HepG2 (cell line): ENCODE measurements at regions not wholly inside any gene's neighbourhood (a gene's known extent, or its start where the extent isn't known, plus 50 kb on each side); places are given as distances from the start of the nearest gene placed in this dataset.

Experiments
- ATAC-seq: fragments of 200-7000 bp; cut with Tn5 transposase; 3 replicates; pipeline ENCODE4 v1.9.1; 2020; ENCODE audit warnings: mild to moderate bottlenecking, moderate library complexity
- BruUV-seq: library from RNA; stranded (reverse); fragments of 400-500 nt; replicated peaks from 2 replicates; lab custom pipeline; 2021; lab: Mats Ljungman, UMichigan
- CTCF ChIA-PET: fragments of 300-600 bp; formaldehyde crosslinking; extraction: SDS; loops from one replicate; lab custom pipeline; 2021; ENCODE audit warnings: low total read pairs, inconsistent platforms, low intra/inter-chr PET ratio; lab: Yijun Ruan, JAX
- POLR2A ChIA-PET: fragments of 350-600 bp; sonication (Branson Sonifier 250); formaldehyde crosslinking; loops from one replicate; lab custom pipeline; 2020; ENCODE audit warnings: antibody characterized with exemption, inconsistent platforms; lab: Yijun Ruan, JAX
- DNase-seq: peaks from one replicate; pipeline ENCODE4 v3.0.0-alpha.2; 2015; ENCODE audit warnings: low spot score
- FAIRE-seq: peaks from 3 replicates; lab custom pipeline; 2011; peaks lifted over from hg19 to GRCh38; lab: Jason Lieb, UNC
- H2AFZ ChIP-seq: one replicate; pipeline ENCODE4 v1.6.1; 2011; ENCODE audit warnings: low read length, inconsistent platforms
- H3K27ac ChIP-seq: fragments of 300-600 bp; 3 replicates; pipeline ENCODE4 v1.8.0; 2011; ENCODE audit warnings: mixed run types, mild to moderate bottlenecking, mixed read lengths, low read length, inconsistent platforms; ENCODE audit not compliant: insufficient read depth; ENCODE audit errors: extremely low read length
- H3K27me3 ChIP-seq, 2 experiments: fragments of 200-600 bp in 1 of 2; 2 replicates in 1 of 2; 3 replicates in 1 of 2; pipeline versions ENCODE4 v1.6.0 to v1.8.0; 2011; ENCODE audit warnings: low read length in 2 of 2, mild to moderate bottlenecking in 2 of 2, moderate library complexity in 2 of 2, inconsistent platforms in 1 of 2; ENCODE audit not compliant: insufficient read depth in 2 of 2, control insufficient read depth in 1 of 2
- H3K36me3 ChIP-seq, 2 experiments: fragments of 200-600 bp in 1 of 2; replicated peaks in 1 of 2; 2 replicates in 1 of 2; 3 replicates in 1 of 2; pipeline versions ENCODE4 v1.5.1 to v1.8.0; 2011; ENCODE audit warnings: low read length in 2 of 2, inconsistent platforms in 1 of 2; ENCODE audit not compliant: insufficient read depth in 2 of 2, control insufficient read depth in 1 of 2
- H3K4me1 ChIP-seq: 2 replicates; pipeline ENCODE4 v1.5.1; 2012; ENCODE audit warnings: low read length, inconsistent platforms; ENCODE audit not compliant: insufficient read depth
- H3K4me2 ChIP-seq: 2 replicates; pipeline ENCODE4 v1.6.0; 2011; ENCODE audit warnings: low read depth, low read length, inconsistent platforms
- H3K4me3 ChIP-seq, 3 experiments: fragments of 200-600 bp in 1 of 3; sonication (generic), shearing (Covaris generic) in 1 of 3; replicated peaks in 1 of 3; 2 replicates each; pipeline ENCODE4 v1.5.1; 2011 to 2016; ENCODE audit warnings: low read length in 3 of 3, inconsistent platforms in 2 of 3, low read depth in 2 of 3, mild to moderate bottlenecking in 2 of 3, control low read depth in 1 of 3, mixed read lengths in 1 of 3; ENCODE audit not compliant: insufficient read depth in 1 of 3
- H3K79me2 ChIP-seq: one replicate; pipeline ENCODE4 v1.6.1; 2011; ENCODE audit warnings: low read length, inconsistent platforms; ENCODE audit not compliant: insufficient read depth
- H3K9ac ChIP-seq: 2 replicates; pipeline ENCODE4 v1.6.0; 2011; ENCODE audit warnings: mild to moderate bottlenecking, low read depth, low read length, inconsistent platforms; ENCODE audit not compliant: insufficient read depth
- H3K9me3 ChIP-seq: 2 replicates; pipeline ENCODE4 v1.5.1; 2012; ENCODE audit warnings: mild to moderate bottlenecking, low read length
- H4K20me1 ChIP-seq: 2 replicates; pipeline ENCODE4 v1.6.0; 2011; ENCODE audit warnings: inconsistent platforms, mild to moderate bottlenecking, low read length, moderate library complexity; ENCODE audit not compliant: insufficient read depth
- AHR ChIP-seq: IDR thresholded peaks from 2 replicates; pipeline ENCODE4 v1.6.1; 2018; ENCODE audit warnings: missing genetic modification reagents, missing compliant biosample characterization
- BORCS8-MEF2B ChIP-seq: sonication (generic); formaldehyde crosslinking; IDR thresholded peaks from 2 replicates; pipeline ENCODE4 v1.8.0; 2022; ENCODE audit warnings: mild to moderate bottlenecking, missing genetic modification reagents
- JUND ChIP-seq: sonication (generic); formaldehyde crosslinking; IDR thresholded peaks from 2 replicates; pipeline ENCODE4 v1.8.0; 2022; ENCODE audit warnings: mild to moderate bottlenecking, missing genetic modification reagents
- KMT2A ChIP-seq: sonication (generic); formaldehyde crosslinking; IDR thresholded peaks from 2 replicates; pipeline ENCODE4 v1.4.0; 2020; ENCODE audit warnings: missing genetic modification reagents
- MAFG ChIP-seq: sonication (generic); formaldehyde crosslinking; IDR thresholded peaks from 2 replicates; pipeline ENCODE4 v1.5.1; 2020; ENCODE audit warnings: mild to moderate bottlenecking, missing genetic modification reagents
- MXD3 ChIP-seq: IDR thresholded peaks from 2 replicates; pipeline ENCODE4 v1.6.1; 2016; ENCODE audit warnings: mild to moderate bottlenecking, missing biosample characterization, missing genetic modification reagents
- NONO ChIP-seq, 2 experiments: fragments of 450-650 bp in 1 of 2; sonication (generic) in 1 of 2; formaldehyde crosslinking in 1 of 2; IDR thresholded peaks in 1 of 2; conservative IDR thresholded peaks in 1 of 2; 2 replicates each; pipeline versions ENCODE4 v1.6.1 to v1.8.0; 2017 to 2022; ENCODE audit warnings: mild to moderate bottlenecking in 1 of 2, missing genetic modification reagents in 1 of 2, moderate library complexity in 1 of 2
- SOX13 ChIP-seq, 3 experiments: fragments of 450-650 bp in 1 of 3; sonication (generic) in 1 of 3; formaldehyde crosslinking in 1 of 3; IDR thresholded peaks in 2 of 3; conservative IDR thresholded peaks in 1 of 3; 2 replicates each; pipeline versions ENCODE4 v1.5.0 to v1.6.1; 2016 to 2020; ENCODE audit warnings: antibody characterized with exemption in 1 of 3, mild to moderate bottlenecking in 1 of 3, missing compliant biosample characterization in 1 of 3, missing genetic modification reagents in 1 of 3, moderate library complexity in 1 of 3
- ZBTB7A ChIP-seq: sonication (generic); formaldehyde crosslinking; IDR thresholded peaks from 2 replicates; pipeline ENCODE4 v1.8.0; 2022; ENCODE audit warnings: mild to moderate bottlenecking, missing genetic modification reagents
- ZNF343 ChIP-seq: sonication (generic); formaldehyde crosslinking; IDR thresholded peaks from 2 replicates; pipeline ENCODE4 v1.4.0; 2020; ENCODE audit warnings: mild to moderate bottlenecking, missing genetic modification reagents
- ZNF564 ChIP-seq: sonication (generic); formaldehyde crosslinking; IDR thresholded peaks from 2 replicates; pipeline ENCODE4 v1.8.1; 2023; ENCODE audit warnings: mild to moderate bottlenecking, missing genetic modification reagents
- ZNF710 ChIP-seq: sonication (generic); formaldehyde crosslinking; IDR thresholded peaks from 2 replicates; pipeline ENCODE4 v1.5.0; 2020; ENCODE audit warnings: mild to moderate bottlenecking, missing genetic modification reagents, borderline replicate concordance
- ZNF747 ChIP-seq: sonication (generic); formaldehyde crosslinking; IDR thresholded peaks from 2 replicates; pipeline ENCODE4 v1.8.1; 2023; ENCODE audit warnings: missing genetic modification reagents, mild to moderate bottlenecking, borderline replicate concordance
- WGBS: methylation state at CpG from one replicate; pipeline ENCODE4 v1.1.6; 2017; ENCODE audit warnings: low lambda C conversion rate; 5-methylcytosine and 5-hydroxymethylcytosine counted together
- in situ Hi-C: cut with HindIII; loops from 2 replicates; pipeline ENCODE4 v1.10.0; 2017; ENCODE audit warnings: low pct_unique_long_range_greater_than_20kb; ENCODE audit not compliant: extremely low pct_ligation_motif_present
- intact Hi-C: fragments of 100-400 bp; cut with micrococcal nuclease; formaldehyde crosslinking; loops from one replicate; pipeline ENCODE4 v1.10.0; 2022; ENCODE audit not compliant: unreplicated experiment
- TF ChIP-seq, protein P1 (sequence below): fragments of 450-650 bp; IDR thresholded peaks from 2 replicates; pipeline ENCODE4 v1.6.1; 2016
- TF ChIP-seq, protein P2 (sequence below): sonication (generic); formaldehyde crosslinking; IDR thresholded peaks from 2 replicates; pipeline ENCODE4 v1.5.1; 2020; ENCODE audit warnings: missing genetic modification reagents, mild to moderate bottlenecking, borderline replicate concordance

- H3K27ac ChIP-seq: no peak overlapping the region
- H3K9me3 ChIP-seq: peaks cover 94% of the 10 kb centered on the region
- in situ Hi-C loops (no loop called here), intact Hi-C loops (no loop called here)
- ChIA-PET CTCF (no interaction called here), POLR2A (no interaction called here)
- 46% methylated on average over 2 of the region's 2 CpGs for WGBS
- no peaks in the 10 kb centered on the region for H3K4me1 ChIP-seq
- no peaks in the 10 kb centered on the region for H3K27me3 ChIP-seq
- DNase-seq (no peak), ATAC-seq (no peak), FAIRE-seq (no peak)
- no TSS peak for BruUV-seq
- TF ChIP-seq ZNF747: no peak
- TF ChIP-seq MAFG (CRISPR knock-in tag): no peak
- TF ChIP-seq JUND (CRISPR knock-in tag): no peak
- TF ChIP-seq, protein P1, sequence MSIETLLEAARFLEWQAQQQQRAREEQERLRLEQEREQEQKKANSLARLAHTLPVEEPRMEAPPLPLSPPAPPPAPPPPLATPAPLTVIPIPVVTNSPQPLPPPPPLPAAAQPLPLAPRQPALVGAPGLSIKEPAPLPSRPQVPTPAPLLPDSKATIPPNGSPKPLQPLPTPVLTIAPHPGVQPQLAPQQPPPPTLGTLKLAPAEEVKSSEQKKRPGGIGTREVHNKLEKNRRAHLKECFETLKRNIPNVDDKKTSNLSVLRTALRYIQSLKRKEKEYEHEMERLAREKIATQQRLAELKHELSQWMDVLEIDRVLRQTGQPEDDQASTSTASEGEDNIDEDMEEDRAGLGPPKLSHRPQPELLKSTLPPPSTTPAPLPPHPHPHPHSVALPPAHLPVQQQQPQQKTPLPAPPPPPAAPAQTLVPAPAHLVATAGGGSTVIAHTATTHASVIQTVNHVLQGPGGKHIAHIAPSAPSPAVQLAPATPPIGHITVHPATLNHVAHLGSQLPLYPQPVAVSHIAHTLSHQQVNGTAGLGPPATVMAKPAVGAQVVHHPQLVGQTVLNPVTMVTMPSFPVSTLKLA: 0 out of 2 replicates have a peak, but pooled peaks have one; percentile 8
- no peak for TF ChIP-seq ZBTB7A
- no peak overlapping the region for H2AFZ ChIP-seq
- no peaks in the 10 kb centered on the region for H3K79me2 ChIP-seq
- no peak overlapping the region for H3K4me2 ChIP-seq
- no peaks in the 10 kb centered on the region for H3K36me3 ChIP-seq
- H3K9ac ChIP-seq: no peak overlapping the region
- H4K20me1 ChIP-seq: no peaks in the 10 kb centered on the region
- H3K4me3 ChIP-seq: no peak overlapping the region
Measured at GRCh38 chr19:28358633-28359032, 854.3 kb downstream of the UQCRFS1 start.

- DNase-seq (no peak), FAIRE-seq (no peak), ATAC-seq (no peak)
- BruUV-seq: no TSS peak
- 39% methylated on average over 3 of the region's 3 CpGs for WGBS
- H4K20me1 ChIP-seq: no peaks in the 10 kb centered on the region
- no peak overlapping the region for H3K27ac ChIP-seq
- no peak overlapping the region for H3K4me2 ChIP-seq
- no peak overlapping the region for H3K9ac ChIP-seq
- intact Hi-C loops: no loop called here
- no peaks in the 10 kb centered on the region for H3K27me3 ChIP-seq
- ChIA-PET POLR2A (no interaction called here), CTCF (no interaction called here)
- H2AFZ ChIP-seq: no peak overlapping the region
- in situ Hi-C loops: no loop called here
- no peaks in the 10 kb centered on the region for H3K4me1 ChIP-seq
- H3K36me3 ChIP-seq: no peaks in the 10 kb centered on the region
- H3K4me3 ChIP-seq: no peak overlapping the region
- peaks cover 93% of the 10 kb centered on the region for H3K9me3 ChIP-seq
- H3K79me2 ChIP-seq: no peaks in the 10 kb centered on the region
- no peak for TF ChIP-seq ZNF343 (CRISPR knock-in tag)
- TF ChIP-seq ZNF564 (CRISPR knock-in tag): no peak
- no peak for TF ChIP-seq BORCS8-MEF2B (CRISPR knock-in tag)
- TF ChIP-seq SOX13 (IDR thresholded peaks at IDR 0.05): no peak
- no peak for TF ChIP-seq SOX13 (CRISPR knock-in tag; conservative IDR thresholded peaks at IDR 0.05 in 1 of 2, IDR thresholded peaks at IDR 0.05 in 1 of 2)
- TF ChIP-seq ZNF710 (CRISPR knock-in tag): no peak
- TF ChIP-seq, protein P2, sequence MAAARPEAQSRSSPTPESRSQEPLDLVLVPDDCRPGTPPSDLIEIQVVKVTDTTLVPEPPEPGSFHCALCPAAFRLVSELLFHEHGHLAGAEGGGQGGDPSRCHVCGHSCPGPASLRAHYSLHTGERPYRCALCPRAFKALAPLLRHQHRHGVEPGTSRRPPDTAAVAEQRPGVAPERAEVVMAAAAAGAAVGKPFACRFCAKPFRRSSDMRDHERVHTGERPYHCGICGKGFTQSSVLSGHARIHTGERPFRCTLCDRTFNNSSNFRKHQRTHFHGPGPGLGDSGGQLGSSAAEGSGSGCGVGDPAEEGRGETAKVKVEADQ (CRISPR knock-in tag): no peak
- no peak for TF ChIP-seq NONO (IDR thresholded peaks at IDR 0.05)
- no peak for TF ChIP-seq NONO (CRISPR knock-in tag; conservative IDR thresholded peaks at IDR 0.05)
- no peak for TF ChIP-seq MXD3 (CRISPR knock-in tag)
- TF ChIP-seq AHR (CRISPR knock-in tag): no peak
- no peak for TF ChIP-seq KMT2A
Measured at GRCh38 chr19:28351761-28352160, 861.2 kb downstream of the UQCRFS1 start.
